NCI-H345 (cell line): ENCODE measurements at regions not wholly inside any gene's neighbourhood (a gene's known extent, or its start where the extent isn't known, plus 50 kb on each side); places are given as distances from the start of the nearest gene placed in this dataset.
"Not testable (repeated sequence)": the region's sequence is repeated elsewhere in the genome, so short reads cannot be mapped to it uniquely, and the experiment has no call there.

Experiments used
- DNase-seq: peaks from one replicate; lab custom pipeline; 2025; lab: John Stamatoyannopoulos, UW

DNA sequence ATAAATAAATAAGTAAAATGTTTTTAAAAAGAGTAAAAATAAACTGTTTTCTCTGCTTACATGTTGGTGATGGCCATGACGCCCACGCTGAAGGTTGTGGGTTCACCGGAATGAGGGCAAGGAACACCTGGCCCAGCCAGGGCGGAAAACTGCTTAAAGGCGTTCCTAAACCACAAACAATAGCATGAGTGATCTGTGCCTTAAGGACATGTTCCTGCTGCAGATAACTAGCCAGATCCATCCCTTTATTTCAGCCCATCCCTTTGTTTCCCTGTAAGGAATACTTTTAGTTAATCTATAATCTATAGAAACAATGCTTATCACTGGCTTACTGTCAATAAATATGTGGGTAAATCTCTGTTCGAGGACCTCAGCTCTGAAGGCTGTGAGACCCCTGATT lies 63.3 kb upstream of the CEP78 start:
- not testable (repeated sequence) for DNase-seq

DNA sequence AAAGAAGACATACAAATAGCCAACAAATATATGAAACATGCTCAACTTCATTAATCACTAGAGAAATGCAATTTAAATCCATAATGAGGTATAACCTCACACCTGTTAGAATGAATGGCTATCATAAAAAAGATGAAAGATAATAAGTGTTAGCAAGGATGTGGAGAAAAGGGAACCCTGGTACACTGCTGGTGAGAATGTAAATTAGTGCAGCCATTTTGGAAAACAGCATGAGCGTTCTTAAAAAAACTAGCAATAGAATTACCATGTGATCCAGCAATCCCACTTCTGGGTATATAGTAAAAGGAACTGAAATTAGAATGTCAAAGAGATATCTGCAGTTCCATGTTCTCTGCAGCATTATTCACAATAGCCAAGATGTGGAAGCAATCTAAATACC lies 64.2 kb upstream of the CEP78 start:
- no peak for DNase-seq

DNA sequence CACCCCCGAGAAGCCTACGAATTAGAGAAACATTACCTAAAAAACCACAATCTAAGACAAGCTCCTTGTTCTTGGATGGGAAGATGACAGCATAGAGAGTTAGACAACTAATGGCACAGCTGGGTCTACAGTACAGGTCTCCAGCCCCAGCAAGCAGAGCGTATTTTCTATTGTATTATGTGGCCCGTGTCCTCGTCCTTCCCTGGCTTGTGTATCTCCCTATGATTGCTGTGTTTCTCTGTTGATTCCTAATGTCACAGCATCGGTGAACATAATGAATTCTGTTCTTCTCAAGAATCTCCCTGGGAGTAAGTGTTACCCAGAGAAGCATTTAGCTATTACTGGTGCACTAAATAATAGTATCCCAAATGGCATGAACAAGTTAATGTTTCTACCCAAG lies 66.8 kb upstream of the CEP78 start:
- no peak for DNase-seq

DNA sequence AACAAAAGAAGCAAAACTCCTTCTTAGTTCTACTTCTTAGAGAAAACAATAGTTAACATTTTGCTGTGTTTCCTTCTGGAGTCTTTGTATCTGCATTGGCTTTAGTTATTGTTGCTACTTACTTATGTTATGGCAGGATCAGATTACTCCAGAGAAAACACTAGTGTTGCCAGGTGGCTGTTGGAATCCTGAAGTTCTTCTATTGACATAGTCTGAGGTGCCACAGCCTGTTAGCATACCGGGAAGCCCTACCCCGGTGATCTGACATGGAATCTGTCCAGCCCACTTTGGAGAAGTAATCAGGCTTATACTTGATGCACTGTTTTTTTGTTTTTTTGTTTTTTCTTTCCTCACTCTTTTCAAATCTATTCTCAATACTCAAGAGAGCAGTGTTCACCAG lies 68.5 kb upstream of the CEP78 start:
- DNase-seq = peak; percentile 58

DNA sequence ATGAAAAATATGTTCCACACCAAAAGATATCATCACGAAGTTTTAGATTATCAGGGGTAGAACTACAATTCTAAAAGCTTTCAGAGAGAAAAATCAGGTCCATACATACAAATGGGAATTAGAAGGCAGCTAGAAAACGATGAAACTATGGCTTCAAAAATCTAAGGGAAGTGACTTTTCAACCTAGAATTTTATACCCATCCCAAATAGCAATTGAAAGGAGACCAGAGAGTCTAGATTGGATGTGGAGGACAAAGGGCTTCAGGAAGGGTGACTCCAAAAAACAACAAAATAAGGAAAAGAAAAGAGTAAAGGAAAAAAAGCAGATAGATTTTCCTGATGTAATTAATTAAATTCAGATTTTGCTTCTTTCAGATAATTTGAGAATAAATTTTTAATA lies 72.0 kb upstream of the CEP78 start:
- DNase-seq = no peak

DNA sequence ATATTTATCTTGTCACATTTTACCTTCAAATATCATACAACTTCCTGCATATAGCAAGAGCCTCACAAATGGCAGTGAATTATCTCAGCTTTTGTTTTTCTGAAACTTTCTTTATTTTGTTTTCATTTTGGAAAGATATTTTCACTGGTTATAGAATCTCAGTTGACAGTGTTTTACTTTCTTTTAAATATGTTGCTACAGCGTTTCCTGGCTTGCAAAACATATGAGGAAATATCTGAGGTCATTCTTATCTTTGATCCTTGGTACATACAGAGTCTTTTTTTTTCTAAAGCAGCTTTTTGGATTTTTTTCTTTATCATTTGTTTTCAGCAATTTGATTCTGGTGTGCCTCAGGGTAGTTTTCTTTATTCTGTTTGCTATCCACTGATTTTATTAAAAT lies 77.6 kb upstream of the CEP78 start:
- no peak for DNase-seq

DNA sequence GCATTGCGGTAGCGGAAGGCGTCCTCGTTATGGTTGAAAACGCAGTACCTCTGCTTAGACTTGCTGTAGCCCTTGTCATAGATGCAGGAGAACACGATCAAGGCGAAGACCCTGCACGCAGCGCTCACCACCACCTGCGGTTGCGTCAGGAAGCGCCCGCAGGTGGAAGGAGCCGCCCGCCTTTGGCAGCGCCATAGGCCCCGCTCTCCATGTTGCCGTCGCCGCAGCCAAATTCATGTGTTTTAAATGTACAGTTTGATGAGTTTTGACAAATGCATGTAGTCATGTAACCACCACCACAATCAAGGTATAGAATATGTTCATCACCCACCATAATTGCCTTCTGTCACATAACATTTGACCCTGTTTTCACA lies 84.9 kb upstream of the CEP78 start:
- DNase-seq = no peak

DNA sequence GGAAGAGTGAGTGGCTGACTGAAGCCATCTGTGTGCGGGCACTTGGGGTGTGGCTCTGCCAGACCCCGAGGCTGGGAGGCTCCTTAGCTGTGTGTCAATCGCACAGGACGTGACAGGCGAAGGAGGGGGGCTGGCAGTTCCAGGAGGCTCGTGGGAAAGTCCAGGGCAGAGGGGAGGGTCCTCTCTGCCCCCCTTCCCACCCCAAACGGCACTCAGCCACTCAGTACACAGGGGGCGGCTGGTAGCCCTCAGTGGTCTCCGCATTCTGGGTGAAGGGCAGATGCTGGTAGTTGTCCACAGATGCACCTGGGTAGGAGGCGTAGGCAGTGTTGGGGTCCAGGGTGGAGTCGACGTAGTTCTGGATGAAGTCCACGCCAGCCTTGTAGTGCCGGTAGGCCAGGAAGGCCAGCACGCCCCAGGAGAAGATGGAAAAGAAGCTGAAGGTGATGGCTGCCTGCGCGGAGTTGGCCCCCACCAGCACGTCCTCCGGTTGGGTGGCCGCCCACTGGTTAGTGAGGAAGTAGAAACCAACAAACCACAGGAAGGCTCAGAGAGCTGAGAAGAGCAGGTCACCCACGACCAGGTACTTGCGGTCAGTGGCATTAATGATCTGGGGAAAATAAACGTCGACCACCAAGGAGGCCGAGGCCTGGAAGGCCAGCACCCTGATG lies 85.4 kb upstream of the CEP78 start:
- DNase-seq = no peak

DNA sequence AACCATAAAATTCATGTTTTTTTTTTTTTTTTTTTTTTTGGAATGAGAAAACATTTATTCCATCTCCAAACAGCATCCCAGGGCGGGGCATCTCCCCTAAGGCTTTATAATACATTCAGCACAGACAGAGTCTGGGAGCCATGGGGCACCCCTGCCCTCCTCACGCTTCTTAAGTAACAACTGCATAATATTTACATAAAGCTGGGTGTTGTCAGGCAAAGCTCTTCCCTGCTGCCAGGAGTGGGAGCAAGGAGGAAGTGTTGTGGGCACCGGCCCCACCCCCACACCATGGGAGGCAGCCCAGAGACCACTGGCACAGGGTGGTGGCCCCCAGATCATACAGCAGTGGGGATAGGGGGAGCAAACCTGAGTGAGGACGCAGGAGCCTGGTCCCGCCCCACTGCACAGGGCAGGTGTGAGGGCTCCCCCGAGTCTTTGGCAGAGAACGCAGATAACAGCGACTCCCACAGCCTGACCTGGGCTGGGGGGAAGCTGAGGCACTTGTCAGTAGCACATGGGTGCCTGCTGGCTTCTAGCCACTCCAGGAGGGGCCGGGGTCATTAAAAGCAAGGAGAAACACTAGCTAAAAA lies 86.1 kb upstream of the CEP78 start:
- DNase-seq = no peak

DNA sequence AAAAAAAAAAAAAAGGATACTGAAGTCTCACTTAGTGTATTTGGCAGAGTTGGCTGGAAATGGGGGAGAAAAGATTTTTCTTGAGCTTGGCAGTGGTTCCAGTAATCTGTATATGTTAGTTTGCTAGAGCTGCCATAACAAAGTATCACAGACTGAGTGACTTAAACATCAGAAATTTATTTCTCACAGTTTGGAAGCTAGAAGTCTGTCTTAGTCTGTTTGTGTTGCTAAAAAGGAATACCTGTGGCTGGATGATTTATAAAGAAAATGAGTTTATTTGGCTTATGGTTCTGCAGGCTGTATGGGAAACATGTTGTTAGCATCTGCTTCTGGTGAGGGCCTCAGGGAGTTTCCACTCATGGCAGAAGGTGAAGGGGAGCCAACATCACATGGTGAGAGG lies 89.6 kb upstream of the CEP78 start:
- DNase-seq = no peak

DNA sequence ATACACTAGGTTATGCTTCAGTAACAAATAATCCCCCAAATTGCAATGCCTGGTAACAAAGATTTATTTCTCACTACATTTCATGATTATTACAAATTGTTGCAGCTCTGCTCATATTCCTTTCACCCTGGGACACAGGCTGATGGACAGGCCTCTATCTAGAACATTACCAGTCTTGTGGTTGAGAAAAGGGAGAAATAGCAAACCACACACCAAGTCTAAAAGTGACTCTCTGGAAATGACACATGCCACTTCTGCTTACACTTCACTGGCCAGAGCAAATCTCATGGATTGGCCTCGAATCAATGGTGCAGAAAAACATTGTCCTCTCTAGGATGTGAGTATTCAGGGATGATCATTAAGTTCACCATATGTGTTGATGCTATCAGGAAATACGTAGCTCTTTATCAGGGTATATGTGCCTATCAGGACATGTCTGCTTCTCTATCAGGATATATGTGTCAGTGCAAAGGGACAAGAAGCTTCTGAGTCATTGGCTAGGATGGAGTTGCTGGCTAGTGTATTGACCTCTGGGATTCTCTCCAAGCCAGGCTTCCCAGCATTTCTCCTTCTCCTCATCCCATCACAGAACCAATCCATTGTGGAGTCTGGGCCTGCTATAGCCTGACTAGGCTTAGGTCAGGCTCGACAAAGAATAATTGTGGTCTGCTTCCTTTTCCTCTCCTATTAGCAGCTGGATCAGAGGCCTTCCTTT lies 91.1 kb upstream of the CEP78 start:
- no peak for DNase-seq

DNA sequence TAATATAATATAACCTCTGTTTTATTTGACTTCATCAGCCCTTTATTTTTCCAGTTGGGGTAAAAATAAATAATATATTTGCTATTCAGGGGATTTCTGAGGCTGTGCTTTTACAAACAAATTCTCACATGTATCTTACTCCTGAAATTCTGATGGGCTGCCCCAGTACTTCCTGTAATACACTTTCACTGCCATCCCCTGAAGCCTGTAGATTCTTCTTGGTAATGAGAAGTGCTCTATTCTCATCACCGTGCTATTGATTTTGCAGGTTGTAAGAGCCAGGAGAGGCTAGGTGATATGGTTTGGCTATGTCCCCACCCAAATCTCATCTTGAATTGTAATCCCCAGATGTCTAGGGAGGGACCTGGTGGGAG lies 91.9 kb upstream of the CEP78 start:
- no peak for DNase-seq

DNA sequence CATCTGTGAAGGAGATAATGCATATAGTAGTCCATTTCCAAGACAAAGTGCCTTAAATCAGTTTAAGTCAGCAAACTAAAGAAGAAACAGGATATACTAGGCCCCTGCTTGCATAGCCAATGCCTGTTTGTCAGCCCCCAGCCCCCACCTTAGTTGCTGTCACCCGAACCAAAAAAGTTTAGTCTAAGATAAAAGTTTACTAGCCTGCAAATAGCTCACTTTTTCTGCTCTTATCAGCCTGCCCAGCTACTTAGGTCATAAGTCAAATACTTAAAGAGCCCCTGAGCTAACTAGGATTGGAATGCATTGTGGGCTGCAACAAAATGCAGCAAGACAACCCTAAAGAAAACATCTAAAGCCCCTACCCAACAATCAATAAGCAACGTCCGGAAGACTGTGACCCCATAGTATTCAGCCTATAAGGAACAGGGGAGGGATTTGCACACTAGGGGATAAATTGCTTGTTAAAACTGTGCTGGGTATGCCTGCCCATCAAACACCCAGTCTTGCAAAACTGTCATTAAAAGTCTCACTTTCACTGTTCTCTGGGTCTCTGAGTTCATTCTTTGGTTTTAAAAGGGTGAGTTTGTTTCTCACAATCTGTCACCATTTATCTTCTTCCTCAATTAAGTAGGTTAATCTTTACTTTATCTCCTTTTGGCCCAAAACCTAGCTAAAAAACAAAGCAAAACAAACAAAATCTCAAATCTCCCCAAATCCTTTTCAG lies 92.4 kb upstream of the CEP78 start:
- DNase-seq = no peak

DNA sequence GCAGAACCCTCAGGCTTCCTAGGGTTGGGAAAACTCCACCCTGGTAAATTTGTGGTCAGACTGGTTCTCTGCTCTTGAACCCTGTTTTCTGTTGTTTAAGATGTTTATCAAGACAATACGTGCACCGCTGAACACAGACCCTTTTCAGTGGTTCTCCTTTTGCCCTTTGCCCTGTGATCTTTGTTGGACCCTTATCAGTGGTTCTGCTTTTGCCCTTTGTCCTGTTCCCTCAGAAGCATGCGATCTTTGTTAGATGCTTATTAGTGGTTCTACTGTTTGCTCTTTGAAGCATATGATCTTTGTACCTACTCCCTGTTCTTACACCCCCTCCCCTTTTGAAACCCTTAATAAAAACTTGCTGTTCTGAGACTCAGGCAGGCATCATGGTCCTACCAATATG lies 93.6 kb upstream of the CEP78 start:
- not testable (repeated sequence) for DNase-seq

DNA sequence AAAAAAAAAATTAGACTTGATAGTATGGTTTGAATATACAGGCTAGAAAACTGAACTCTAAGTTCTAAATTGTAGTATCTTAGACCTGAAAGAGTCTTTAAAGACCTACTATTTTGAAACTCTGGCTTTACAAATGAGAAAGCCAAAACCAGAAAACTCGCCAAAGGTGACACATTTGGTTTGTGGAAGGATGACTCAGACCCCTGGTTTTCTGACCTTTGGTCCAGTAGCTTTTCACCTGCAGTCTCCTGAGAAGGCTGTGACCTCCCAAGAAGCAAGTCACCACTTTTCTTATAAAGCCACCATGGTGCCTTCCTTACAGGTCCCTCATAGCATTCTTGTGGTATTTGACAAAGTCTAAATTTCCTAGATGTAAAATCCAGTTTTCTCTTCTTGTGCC lies 102.1 kb upstream of the CEP78 start:
- no peak for DNase-seq

DNA sequence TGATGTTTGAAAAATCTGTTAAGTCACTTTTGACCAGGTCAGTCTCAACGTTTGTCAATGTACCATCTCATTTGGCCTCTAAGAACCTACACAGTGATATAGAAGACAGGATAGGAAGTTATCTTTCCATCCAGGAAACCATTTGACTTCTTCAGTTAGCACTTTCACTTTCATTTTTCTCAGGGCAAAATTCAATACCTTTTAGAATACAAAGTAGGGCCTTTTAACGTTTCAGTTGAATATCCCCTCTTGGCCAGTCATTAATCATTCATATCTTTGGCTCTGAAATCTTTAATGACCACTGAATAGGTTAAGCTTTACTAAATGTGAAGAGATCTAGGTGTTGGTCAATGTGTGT lies 101.1 kb upstream of the GNAQ start:
- DNase-seq = no peak

DNA sequence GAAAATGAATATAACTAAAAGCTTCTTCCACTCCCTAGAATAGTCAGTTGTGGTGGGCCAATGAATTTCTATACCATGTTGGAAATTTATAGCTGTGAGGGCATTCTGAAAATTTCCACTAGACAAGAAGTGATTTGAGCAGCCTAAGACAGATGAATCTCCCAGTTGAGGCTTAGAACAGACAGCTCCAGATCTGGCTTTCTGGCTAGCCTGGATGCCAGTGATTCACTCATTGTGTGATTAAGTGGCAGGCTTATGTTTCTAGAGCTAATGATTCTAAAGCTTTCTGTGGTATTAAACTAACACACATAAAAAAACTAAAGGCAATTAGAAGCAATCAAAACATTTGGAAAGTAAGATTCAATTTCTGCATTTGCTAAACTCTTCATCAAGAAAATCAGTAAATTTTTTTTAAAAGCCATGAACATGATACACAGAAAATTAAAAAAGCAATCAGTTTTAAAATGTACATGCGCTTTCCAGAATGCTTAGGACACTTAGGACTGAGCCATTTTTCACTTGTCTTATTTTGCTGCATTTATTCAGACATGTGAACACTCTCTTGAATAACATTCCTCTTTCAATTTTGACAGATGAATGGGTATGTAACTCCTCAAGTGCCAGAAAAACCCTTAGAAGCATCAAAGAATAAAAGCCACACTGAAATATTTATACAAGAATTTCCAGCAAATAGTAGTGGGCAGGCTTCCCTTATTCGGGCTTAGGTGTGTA lies 100.5 kb upstream of the GNAQ start:
- DNase-seq = no peak

DNA sequence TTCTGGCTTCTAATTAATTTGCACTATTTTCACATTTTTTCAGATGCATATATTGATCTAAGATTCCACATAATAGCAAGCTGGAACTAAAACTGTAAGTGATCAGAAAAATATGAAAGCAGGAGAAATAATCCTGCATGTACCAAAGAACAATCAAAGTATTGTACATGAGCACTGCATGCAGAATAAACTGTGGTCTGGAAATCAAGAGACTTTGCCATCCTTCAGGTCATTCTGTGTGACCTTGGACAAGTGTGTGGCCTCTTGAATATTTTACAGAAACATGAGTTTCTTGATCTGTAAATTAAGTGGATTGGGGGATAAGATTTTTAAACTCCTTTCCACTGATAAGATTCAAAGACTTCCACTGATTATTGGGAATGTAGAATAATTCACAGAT lies 99.2 kb upstream of the GNAQ start:
- no peak for DNase-seq

DNA sequence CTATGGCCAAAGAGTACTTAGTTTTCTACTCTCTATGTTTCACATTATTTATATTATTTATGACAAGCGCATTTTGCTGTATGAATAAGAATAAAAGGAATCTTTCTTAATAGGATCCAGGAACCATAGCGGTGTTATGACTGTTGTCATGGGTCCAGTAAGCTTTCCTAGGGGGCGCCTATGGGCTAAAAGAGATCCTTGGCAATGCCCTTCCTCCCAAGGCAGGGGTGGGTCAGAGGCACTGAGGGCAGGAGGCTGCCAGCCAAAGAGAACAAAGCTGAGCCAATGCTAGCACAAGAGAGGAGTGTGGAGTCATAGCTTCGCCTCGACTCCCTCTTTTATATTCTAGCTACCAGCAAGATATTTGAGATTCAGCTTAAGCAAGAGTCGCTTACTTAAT lies 98.4 kb upstream of the GNAQ start:
- no peak for DNase-seq

DNA sequence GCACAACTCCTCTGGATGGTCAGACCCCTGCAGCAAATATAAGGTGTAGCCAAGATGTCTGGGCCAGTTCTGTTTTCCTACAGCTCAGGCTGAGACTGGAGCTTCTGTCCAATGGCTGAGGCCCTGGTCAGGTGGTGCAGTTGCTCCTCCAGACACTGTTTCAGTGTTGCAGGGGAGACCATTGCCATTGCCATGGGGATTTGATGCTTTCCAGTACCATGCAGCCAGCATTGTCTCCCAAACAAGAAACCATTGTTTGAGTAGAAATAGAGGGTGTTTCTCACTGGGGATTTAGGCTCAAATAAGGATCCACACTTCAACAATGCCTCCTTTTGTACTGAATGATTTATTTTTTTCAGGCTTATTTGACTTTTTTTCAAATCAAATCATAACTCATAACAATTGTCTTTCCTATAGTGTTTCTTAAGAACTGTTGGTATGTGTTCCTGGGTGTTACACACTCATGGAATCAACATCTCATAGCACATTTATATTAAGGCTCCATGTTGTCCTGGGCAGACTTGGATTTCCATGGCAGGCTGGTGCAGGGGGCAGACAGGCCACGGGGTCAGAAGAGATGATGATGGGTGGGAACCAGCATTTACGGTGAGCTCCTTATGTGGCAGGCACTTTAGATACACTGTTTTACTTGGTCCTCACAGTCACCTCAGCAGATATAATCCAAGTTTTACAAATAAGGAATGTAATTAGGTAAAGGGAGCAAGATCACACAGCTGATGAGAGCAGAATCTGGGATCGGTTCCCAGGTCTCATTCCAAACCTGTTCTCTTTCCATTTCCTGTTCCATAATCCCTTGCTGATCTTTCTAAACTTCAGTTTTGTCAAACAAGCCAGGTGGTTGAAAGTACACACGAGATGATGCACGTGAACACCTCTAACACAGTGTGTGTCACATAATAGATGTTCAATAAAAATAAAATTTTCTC lies 95.9 kb upstream of the GNAQ start:
- no peak for DNase-seq

DNA sequence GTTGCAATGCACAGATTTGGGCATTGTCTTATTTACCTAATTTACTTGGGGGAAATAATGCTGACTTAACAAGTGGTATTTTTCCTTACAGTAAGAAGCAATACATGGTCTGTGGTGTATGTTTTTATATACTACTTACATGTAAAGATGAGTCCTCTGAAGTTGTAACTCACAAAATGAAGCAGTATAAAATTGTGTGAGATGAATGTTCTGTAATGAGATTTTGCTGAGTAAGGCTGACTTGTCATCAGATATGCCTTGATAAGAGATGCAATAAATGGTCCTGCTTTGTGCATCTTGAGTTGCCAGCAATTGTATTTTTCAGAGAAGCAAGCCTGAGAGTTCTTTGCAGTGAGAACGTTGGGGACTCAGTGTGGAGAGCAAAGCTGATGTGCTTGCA lies 92.2 kb upstream of the GNAQ start:
- no peak for DNase-seq
